Activated CD4-positive, alpha-beta T cell treated with anti-CD3 and anti-CD28 coated beads for 4 hours (primary cell): ENCODE measurements at regions not wholly inside any gene's neighbourhood (a gene's known extent, or its start where the extent isn't known, plus 50 kb on each side); places are given as distances from the start of the nearest gene placed in this dataset.
"Not testable (repeated sequence)": the region's sequence is repeated elsewhere in the genome, so short reads cannot be mapped to it uniquely, and the experiment has no call there.

ENCODE experiments used
- DNase-seq, 2 donors: peaks; one replicate each; pipeline ENCODE4 v3.0.0-alpha.2; 2020

GRCh38 chr20:20791664-20792568, 79.5 kb upstream of the RALGAPA2 start:
- DNase-seq, result no peak

DNA sequence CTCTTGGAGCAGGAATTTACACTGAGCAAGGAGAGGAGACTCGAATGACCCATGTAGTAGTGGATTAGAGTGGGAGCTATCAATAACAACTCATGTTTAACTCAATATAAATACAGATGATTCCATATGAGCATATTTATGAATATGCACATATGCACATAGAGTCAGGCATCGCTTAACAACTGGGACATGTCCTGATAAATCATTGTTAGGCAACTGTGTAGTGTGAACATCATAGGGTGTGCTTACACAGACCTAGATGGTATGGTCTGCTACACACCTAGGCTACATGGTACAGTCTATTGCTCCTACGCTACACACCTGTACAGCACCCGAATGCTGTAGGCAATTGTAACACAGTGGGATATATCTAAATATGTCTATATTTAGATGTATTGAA, 75.9 kb upstream of the RALGAPA2 start:
- no peak for DNase-seq

- no peak for DNase-seq
Observed at GRCh38 chr20:20786428-20786827, 74.0 kb upstream of the RALGAPA2 start.

GRCh38 chr20:20785226-20785625, 72.8 kb upstream of the RALGAPA2 start:
- no peak for DNase-seq

GRCh38 chr20:20784450-20784849, 72.0 kb upstream of the RALGAPA2 start:
- DNase-seq, result not testable (repeated sequence)

DNA sequence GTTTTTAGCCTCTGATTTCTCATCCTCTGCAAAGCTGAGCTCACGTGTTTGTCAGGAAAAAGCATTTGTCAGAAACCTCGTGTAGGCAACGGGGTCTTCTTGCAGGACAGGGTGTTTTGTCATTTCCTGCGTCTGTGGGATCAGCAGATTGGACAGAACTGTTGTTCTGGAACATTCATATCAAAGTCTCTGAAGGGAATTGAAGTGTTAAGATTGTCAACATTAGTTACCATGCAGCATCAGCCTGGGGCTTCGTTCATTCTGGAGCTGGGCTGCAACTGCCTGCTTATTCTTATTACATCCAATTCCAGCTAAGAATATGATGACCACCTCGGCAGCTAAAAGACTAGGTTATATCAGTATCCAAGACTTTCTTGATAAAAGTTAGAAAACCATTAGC, 71.0 kb upstream of the RALGAPA2 start:
- no peak for DNase-seq

- DNase-seq, result no peak
Observed at GRCh38 chr20:20782755-20783154, 70.3 kb upstream of the RALGAPA2 start.

GRCh38 chr20:20782231-20782630, 69.8 kb upstream of the RALGAPA2 start:
- no peak for DNase-seq

GRCh38 chr20:20781029-20781428, 68.6 kb upstream of the RALGAPA2 start:
- DNase-seq, result no peak

DNA sequence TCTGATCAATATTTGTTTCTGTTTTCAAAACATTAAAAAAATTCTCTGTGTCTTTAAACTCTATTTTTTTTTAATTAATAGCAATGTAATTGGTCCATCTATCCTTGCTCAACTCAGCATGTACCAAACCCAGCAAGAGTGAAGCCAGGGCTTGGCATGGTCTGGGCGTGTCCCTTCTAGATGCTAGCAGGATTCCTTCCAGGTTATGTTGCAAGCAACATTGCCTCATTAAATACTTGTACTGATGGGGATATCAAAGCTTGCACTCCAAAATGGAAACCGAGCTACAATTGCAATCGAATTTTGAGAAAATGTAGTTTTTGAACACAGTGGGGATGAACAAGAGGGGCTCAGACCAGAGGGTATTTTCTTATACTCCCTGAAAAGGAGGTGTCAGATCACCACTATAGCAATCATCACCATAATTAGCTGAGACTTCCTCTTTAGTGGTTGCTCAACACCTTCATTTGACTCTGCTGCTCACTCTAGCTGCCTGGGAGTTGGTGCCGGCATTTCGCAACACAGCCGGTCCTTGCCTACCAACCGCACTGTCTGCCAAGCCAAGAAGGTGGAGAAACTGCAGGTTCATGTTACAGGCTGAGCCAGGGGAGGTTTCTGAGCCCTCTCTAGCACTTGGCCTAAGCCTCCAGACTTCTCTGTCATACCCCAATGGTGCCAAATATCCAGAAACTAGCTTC, 67.8 kb upstream of the RALGAPA2 start:
- no peak for DNase-seq

DNA sequence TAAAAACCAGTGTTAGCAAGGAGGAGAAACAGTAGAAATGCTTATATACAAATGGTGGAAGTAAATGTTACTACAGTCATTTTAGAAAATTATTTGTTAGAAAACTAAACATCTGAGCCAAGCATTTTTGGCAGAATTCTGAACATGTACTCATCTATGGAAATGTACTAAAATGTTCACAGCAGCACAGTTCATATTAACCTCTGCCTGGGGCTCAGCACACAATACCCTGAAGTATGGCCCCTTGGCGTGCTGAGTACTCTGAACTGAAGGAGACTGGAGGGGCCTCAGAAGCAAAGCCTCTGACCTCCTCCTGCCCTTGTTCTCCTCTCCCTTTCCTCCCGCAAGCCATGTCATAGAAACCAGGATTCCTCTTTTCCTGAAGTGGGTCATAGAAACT, 66.2 kb upstream of the RALGAPA2 start:
- no peak for DNase-seq

DNA sequence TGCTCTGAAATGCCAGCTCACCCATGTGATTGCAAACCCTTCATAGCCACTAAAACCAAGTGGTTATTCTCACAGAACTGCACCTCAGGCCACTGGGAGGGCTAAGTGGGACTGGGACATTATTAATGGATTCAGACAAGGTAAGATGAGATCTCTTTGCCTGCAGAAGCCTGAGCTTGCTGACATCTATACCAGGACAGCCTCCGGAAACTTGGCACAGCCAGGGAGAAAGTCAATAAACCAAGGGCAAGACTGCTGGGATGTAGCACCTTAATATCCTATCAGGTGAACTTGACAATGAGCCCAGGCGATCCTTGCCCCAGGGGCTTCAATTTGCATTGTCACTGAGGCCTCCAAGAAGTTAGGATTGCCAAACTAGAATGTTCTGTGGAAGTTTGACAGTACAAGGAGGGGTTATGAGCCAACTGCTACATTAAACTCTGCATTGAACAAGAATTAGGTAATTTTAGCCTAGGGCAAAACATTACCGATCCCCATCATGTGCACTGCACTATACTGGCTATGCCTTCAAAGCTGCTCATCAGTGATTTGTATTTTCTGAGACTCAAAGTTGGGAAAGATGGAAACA, 60.1 kb upstream of the RALGAPA2 start:
- no peak for DNase-seq

GRCh38 chr20:20768202-20768815, 55.9 kb upstream of the RALGAPA2 start:
- no peak for DNase-seq

DNA sequence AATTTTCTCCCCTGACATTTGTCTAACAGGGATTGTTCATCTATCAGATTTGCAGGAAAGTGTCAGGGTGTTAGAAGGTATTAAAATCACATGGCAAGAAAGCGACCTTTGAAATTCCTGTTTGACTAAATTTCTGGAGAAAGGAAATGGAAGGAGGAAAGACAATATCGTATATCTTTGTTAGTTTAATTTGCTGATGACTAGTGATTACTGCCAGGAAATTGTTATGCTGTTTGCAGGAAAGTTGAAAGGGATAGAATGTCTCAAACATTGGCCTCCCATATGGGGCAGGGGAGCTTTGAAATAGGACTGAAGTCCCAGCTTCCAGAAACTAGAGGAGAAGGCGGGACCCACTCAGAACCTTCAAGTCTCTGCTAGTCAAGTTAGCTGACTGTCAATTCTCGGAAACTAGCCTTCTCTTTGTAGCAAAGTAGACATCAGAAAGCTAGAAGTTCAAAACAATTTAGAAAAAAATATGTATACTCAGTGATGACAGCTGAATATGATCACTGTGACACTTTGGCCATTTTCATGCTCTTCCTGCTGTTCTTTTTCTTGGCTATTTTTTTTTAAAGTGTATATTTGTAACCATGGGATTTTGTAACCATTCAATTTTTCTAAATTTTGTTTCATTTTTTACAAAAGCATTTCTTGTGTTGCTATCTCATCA, 53.4 kb upstream of the RALGAPA2 start:
- DNase-seq, result no peak

- no peak for DNase-seq
Observed at GRCh38 chr20:20763650-20764049, 51.2 kb upstream of the RALGAPA2 start.
